Heart left ventricle (tissue), 13 donors: ENCODE measurements at regions not wholly inside any gene's neighbourhood (a gene's known extent, or its start where the extent isn't known, plus 50 kb on each side); places are given as distances from the start of the nearest gene placed in this dataset.

Source experiments
- POLR2A ChIP-seq, 2 donors: fragments of 450-650 bp; IDR thresholded peaks; one replicate each; pipeline ENCODE4 v1.6.1; 2017; ENCODE audit warnings: antibody characterized with exemption in 2 of 2, mild to moderate bottlenecking in 2 of 2, moderate library complexity in 2 of 2
- TF ChIP-seq, protein P1 (sequence below), 12 donors: fragments of 200-600 bp; sonication (generic) in 4 of 12; IDR thresholded peaks; one replicate each; pipeline versions ENCODE4 v1.5.0 to v1.8.0; 2018 to 2022; ENCODE audit warnings: antibody characterized with exemption in 12 of 12, mild to moderate bottlenecking in 5 of 12
- donor health status: ischemic (EF 13 %, LVEDD 7.1; RV severe dilation, severe dysfunction).
- donor health status: DM: no; HTN: yes; CAD: no.
- donor health status: DM: no; HTN: no; CAD: no.
- donor health status: ischemic (EF 25% LVEDD 6.9; RV normal size, moderate dysfunction).
- donor health status: ischemic (EF 25% LVEDD 5.7; RV mildly dilated, moderate dysfunction).
- donor health status: ischemic (EF 35%, LVEDD 5.7; RV mildly dilated, moderate dysfunction).
- donor health status: nonischemic (EF 11% LVEDD 7.7; RV severe dilation, severe dysfunction).
- donor health status: DM: yes; HTN: yes; CAD: no.
- donor health status: PGD.
- donor health status: ischemic (EF 29% LVEDD 5.4; RV normal size, mild dysfunction).
- donor health status: nonischemic (EF 23%, LVEDD 6.1; RV moderate dilation, normal function).

DNA sequence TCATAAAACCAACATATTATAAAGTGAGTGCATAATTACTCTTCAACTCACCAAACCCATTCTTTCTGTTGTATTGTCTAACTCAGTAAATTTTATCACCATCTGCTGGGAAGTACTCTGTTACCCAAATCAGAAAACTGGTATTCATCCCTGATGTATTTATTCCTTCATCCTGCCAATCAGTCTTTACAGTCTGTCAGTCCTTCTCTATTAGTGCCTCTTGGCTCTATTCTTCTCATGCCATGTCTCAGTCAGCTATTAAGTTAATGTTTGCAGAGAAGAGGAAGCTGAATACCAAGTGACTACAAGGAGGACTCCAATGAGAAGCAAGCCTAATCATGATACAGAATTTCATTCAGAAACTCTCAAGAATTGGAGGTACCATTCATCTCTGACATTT lies 631.2 kb downstream of the CPS1 start:
- TF ChIP-seq, protein P1, sequence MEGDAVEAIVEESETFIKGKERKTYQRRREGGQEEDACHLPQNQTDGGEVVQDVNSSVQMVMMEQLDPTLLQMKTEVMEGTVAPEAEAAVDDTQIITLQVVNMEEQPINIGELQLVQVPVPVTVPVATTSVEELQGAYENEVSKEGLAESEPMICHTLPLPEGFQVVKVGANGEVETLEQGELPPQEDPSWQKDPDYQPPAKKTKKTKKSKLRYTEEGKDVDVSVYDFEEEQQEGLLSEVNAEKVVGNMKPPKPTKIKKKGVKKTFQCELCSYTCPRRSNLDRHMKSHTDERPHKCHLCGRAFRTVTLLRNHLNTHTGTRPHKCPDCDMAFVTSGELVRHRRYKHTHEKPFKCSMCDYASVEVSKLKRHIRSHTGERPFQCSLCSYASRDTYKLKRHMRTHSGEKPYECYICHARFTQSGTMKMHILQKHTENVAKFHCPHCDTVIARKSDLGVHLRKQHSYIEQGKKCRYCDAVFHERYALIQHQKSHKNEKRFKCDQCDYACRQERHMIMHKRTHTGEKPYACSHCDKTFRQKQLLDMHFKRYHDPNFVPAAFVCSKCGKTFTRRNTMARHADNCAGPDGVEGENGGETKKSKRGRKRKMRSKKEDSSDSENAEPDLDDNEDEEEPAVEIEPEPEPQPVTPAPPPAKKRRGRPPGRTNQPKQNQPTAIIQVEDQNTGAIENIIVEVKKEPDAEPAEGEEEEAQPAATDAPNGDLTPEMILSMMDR (IDR thresholded peaks at IDR 0.05) = no peak
- no peak for TF ChIP-seq POLR2A (IDR thresholded peaks at IDR 0.05)
